SK-N-SH treated with all-trans-retinoic acid at 6 μM for 48 hours (cell line): ENCODE measurements at regions not wholly inside any gene's neighbourhood (a gene's known extent, or its start where the extent isn't known, plus 50 kb on each side); places are given as distances from the start of the nearest gene placed in this dataset.

ENCODE experiments used
- ATAC-seq: fragments of 200-7000 bp; cut with Tn5 transposase; 3 replicates; pipeline ENCODE4 v1.9.1; 2020; ENCODE audit warnings: mild to moderate bottlenecking, moderate library complexity
- ARNTL ChIP-seq: fragments of 450-650 bp; formaldehyde crosslinking; IDR thresholded peaks from 2 replicates; pipeline ENCODE4 v1.5.0; 2020; ENCODE audit warnings: low read depth, mild to moderate bottlenecking, moderate library complexity, borderline replicate concordance
- BACH2 ChIP-seq: fragments of 250-450 bp; sonication (Bioruptor Pico); IDR thresholded peaks from 2 replicates; pipeline ENCODE4 v1.9.0; 2021; ENCODE audit warnings: mild to moderate bottlenecking, borderline replicate concordance
- CSDC2 ChIP-seq: fragments of 250-450 bp; sonication (Bioruptor Pico); IDR thresholded peaks from 2 replicates; pipeline ENCODE4 v1.5.0; 2020; ENCODE audit warnings: mild to moderate bottlenecking, moderate library complexity
- ESRRG ChIP-seq: fragments of 250-450 bp; sonication (Bioruptor Pico); IDR thresholded peaks from 2 replicates; pipeline ENCODE4 v1.6.1; 2021; ENCODE audit warnings: mild to moderate bottlenecking
- ISL1 ChIP-seq: fragments of 250-450 bp; sonication (Bioruptor Pico); IDR thresholded peaks from 2 replicates; pipeline ENCODE4 v2.1.2; 2022; ENCODE audit warnings: mild to moderate bottlenecking, moderate library complexity
- OSR1 ChIP-seq: fragments of 250-450 bp; sonication (Bioruptor Pico); IDR thresholded peaks from 2 replicates; pipeline ENCODE4 v1.8.0; 2022; ENCODE audit warnings: moderate library complexity, mild to moderate bottlenecking, inconsistent platforms
- PPARA ChIP-seq: fragments of 250-450 bp; sonication (Bioruptor Pico); IDR thresholded peaks from 2 replicates; pipeline ENCODE4 v1.5.0; 2020; ENCODE audit warnings: mild to moderate bottlenecking, borderline replicate concordance
- RARB ChIP-seq: fragments of 250-450 bp; sonication (Bioruptor Pico); IDR thresholded peaks from 2 replicates; pipeline ENCODE4 v1.8.0; 2021; ENCODE audit warnings: mild to moderate bottlenecking, moderate library complexity
- SNAI2 ChIP-seq: fragments of 250-450 bp; sonication (Bioruptor Pico); IDR thresholded peaks from 2 replicates; pipeline ENCODE4 v1.5.0; 2020; ENCODE audit warnings: mild to moderate bottlenecking, moderate library complexity
- TCF4 ChIP-seq: fragments of 250-450 bp; sonication (Bioruptor Pico); IDR thresholded peaks from 2 replicates; pipeline ENCODE4 v1.8.0; 2021; ENCODE audit warnings: mild to moderate bottlenecking, moderate library complexity, borderline replicate concordance
- TOX ChIP-seq: fragments of 250-450 bp; sonication (Bioruptor Pico); IDR thresholded peaks from 2 replicates; pipeline ENCODE4 v1.8.0; 2021; ENCODE audit warnings: mild to moderate bottlenecking, moderate library complexity, borderline replicate concordance
- ZC3H10 ChIP-seq: fragments of 250-450 bp; sonication (Bioruptor Pico); IDR thresholded peaks from 2 replicates; pipeline ENCODE4 v1.5.1; 2021; ENCODE audit warnings: mild to moderate bottlenecking, moderate library complexity
- ZFP3 ChIP-seq: fragments of 250-450 bp; sonication (Bioruptor Pico); IDR thresholded peaks from 2 replicates; pipeline ENCODE4 v1.5.0; 2020; ENCODE audit warnings: mild to moderate bottlenecking, moderate library complexity
- ZNF565 ChIP-seq: fragments of 450-650 bp; formaldehyde crosslinking; conservative IDR thresholded peaks from 2 replicates; pipeline ENCODE4 v1.5.0; 2020; ENCODE audit warnings: low read depth, mild to moderate bottlenecking, moderate library complexity
- ZNF8 ChIP-seq: fragments of 450-650 bp; formaldehyde crosslinking; IDR thresholded peaks from 2 replicates; pipeline ENCODE4 v1.5.0; 2020; ENCODE audit warnings: mild to moderate bottlenecking, moderate library complexity
- TF ChIP-seq, protein P1 (sequence below): fragments of 250-450 bp; sonication (Bioruptor Pico); IDR thresholded peaks from 2 replicates; pipeline ENCODE4 v1.5.0; 2020; ENCODE audit warnings: mild to moderate bottlenecking, moderate library complexity
- TF ChIP-seq, protein P2 (sequence below): fragments of 250-450 bp; sonication (Bioruptor Pico); IDR thresholded peaks from 2 replicates; pipeline ENCODE4 v1.8.0; 2021; ENCODE audit warnings: low read depth, mild to moderate bottlenecking, moderate library complexity, borderline replicate concordance
- TF ChIP-seq, protein P3 (sequence below): fragments of 250-450 bp; sonication (Bioruptor Pico); IDR thresholded peaks from 2 replicates; pipeline ENCODE4 v1.5.1; 2021; ENCODE audit warnings: mild to moderate bottlenecking, moderate library complexity
- TF ChIP-seq, protein P4 (sequence below): fragments of 250-450 bp; sonication (Bioruptor Pico); IDR thresholded peaks from 2 replicates; pipeline ENCODE4 v1.8.0; 2020; ENCODE audit warnings: mild to moderate bottlenecking, moderate library complexity, borderline replicate concordance
- TF ChIP-seq, protein P5 (sequence below): fragments of 250-450 bp; sonication (Bioruptor Pico); IDR thresholded peaks from 2 replicates; pipeline ENCODE4 v1.5.1; 2020; ENCODE audit warnings: low read depth, mild to moderate bottlenecking, moderate library complexity

DNA sequence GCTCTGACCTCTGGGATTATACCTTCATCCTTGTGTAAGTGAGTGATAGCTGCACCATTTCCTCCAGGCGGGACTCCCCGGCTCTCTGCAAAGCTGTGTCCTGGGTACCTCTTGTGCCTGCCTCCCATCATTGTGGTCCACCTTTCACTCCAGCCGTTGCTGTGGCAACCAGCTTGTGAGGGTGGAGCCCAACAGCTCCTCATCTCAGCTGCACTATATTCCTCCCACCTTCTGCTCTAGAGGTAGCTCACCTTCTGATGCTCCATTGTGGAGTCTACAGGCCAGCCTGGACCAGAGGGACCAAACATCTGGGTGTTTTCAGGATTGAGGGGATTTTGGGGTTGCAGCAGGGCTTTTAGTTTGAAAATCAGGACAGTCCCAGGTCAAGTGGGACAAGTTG is 708.2 kb downstream of the UQCRFS1 start:
- TF ChIP-seq ZC3H10 (CRISPR knock-in tag) (no peak), ZFP3 (CRISPR knock-in tag) (no peak)
- TF ChIP-seq, protein P1, sequence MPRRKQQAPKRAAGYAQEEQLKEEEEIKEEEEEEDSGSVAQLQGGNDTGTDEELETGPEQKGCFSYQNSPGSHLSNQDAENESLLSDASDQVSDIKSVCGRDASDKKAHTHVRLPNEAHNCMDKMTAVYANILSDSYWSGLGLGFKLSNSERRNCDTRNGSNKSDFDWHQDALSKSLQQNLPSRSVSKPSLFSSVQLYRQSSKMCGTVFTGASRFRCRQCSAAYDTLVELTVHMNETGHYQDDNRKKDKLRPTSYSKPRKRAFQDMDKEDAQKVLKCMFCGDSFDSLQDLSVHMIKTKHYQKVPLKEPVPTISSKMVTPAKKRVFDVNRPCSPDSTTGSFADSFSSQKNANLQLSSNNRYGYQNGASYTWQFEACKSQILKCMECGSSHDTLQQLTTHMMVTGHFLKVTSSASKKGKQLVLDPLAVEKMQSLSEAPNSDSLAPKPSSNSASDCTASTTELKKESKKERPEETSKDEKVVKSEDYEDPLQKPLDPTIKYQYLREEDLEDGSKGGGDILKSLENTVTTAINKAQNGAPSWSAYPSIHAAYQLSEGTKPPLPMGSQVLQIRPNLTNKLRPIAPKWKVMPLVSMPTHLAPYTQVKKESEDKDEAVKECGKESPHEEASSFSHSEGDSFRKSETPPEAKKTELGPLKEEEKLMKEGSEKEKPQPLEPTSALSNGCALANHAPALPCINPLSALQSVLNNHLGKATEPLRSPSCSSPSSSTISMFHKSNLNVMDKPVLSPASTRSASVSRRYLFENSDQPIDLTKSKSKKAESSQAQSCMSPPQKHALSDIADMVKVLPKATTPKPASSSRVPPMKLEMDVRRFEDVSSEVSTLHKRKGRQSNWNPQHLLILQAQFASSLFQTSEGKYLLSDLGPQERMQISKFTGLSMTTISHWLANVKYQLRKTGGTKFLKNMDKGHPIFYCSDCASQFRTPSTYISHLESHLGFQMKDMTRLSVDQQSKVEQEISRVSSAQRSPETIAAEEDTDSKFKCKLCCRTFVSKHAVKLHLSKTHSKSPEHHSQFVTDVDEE (CRISPR knock-in tag), result no peak
- TF ChIP-seq, all 23 proteins: peak for 0
- ATAC-seq, result no peak

DNA sequence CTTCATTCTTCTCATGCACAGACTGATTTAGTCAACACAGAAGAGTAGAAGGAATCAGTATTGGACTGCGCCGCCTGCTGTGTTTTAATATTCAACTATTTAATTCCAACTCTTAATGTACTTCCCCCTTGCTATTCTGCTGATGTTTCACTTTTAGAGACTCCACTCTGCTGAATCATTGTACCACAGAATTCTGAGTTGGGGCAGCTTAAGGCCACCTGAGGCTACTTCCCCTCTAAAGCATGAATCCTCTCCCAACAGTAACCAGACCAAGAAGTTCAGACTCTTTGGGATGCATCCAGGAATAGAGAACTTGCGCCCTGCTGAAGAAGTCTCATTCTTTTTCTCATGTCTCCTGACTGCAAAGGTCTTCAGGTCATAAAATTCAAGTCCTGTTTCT is 708.8 kb downstream of the UQCRFS1 start:
- ATAC-seq, result no peak
- TF ChIP-seq, protein P2, sequence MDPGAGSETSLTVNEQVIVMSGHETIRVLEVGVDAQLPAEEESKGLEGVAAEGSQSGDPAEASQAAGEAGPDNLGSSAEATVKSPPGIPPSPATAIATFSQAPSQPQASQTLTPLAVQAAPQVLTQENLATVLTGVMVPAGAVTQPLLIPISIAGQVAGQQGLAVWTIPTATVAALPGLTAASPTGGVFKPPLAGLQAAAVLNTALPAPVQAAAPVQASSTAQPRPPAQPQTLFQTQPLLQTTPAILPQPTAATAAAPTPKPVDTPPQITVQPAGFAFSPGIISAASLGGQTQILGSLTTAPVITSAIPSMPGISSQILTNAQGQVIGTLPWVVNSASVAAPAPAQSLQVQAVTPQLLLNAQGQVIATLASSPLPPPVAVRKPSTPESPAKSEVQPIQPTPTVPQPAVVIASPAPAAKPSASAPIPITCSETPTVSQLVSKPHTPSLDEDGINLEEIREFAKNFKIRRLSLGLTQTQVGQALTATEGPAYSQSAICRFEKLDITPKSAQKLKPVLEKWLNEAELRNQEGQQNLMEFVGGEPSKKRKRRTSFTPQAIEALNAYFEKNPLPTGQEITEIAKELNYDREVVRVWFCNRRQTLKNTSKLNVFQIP (CRISPR knock-in tag), result no peak
- TF ChIP-seq RARB (CRISPR knock-in tag) (no peak), ZNF8 (CRISPR knock-in tag) (no peak), TOX (no peak), ISL1 (CRISPR knock-in tag) (no peak), ZFP3 (CRISPR knock-in tag) (no peak), PPARA (CRISPR knock-in tag) (no peak), CSDC2 (no peak), ZNF565 (CRISPR knock-in tag) (no peak), SNAI2 (no peak), BACH2 (CRISPR knock-in tag) (no peak)
- TF ChIP-seq, protein P3, sequence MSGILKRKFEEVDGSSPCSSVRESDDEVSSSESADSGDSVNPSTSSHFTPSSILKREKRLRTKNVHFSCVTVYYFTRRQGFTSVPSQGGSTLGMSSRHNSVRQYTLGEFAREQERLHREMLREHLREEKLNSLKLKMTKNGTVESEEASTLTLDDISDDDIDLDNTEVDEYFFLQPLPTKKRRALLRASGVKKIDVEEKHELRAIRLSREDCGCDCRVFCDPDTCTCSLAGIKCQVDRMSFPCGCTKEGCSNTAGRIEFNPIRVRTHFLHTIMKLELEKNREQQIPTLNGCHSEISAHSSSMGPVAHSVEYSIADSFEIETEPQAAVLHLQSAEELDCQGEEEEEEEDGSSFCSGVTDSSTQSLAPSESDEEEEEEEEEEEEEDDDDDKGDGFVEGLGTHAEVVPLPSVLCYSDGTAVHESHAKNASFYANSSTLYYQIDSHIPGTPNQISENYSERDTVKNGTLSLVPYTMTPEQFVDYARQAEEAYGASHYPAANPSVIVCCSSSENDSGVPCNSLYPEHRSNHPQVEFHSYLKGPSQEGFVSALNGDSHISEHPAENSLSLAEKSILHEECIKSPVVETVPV (CRISPR knock-in tag), result no peak

DNA sequence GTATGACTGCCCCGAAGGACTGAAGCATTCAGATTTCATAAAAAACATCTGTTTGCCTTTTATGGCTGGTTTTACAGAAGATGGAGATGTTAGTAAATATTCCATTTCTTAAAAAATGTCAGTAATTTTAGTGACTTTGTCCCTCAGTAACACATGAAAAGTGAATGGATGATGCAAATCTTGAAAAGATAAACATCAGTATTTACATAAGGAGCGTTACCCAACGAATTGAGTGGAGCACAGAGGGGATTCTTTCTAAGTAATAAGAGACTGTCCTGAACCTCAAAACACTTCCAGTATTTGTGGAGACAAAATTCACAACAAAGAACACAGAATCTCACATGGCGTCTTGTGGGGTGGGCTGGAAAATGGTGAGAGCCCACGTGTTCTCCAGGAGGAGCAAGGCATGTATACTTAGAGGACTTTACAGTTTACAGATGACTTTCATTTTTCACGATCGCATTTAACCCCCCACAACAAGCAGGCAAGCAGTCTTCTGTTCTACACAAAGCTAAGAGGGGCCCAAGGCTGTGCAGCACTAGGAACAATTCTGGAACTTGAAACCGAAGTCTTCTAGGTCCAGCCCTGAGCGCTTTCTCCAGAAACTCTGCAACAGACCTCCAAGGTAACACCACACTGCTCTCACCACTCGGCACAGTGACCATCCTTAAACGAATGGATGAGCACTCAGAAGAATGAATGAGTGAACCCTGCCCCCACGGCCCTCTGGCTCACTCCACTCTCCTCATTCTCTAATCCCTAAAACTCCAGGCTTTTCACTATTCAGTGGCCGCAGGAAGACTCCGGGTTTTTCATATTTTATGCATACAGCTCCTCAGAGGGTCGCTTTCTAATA is 709.8 kb downstream of the UQCRFS1 start:
- ATAC-seq, result no peak
- TF ChIP-seq, protein P1 (CRISPR knock-in tag), result no peak
- TF ChIP-seq, protein P3 (CRISPR knock-in tag), result no peak
- TF ChIP-seq SNAI2 (no peak), RARB (CRISPR knock-in tag) (no peak), OSR1 (CRISPR knock-in tag) (no peak), ISL1 (CRISPR knock-in tag) (no peak), ESRRG (no peak), TCF4 (CRISPR knock-in tag) (no peak), ARNTL (CRISPR knock-in tag) (no peak), BACH2 (CRISPR knock-in tag) (no peak)
- TF ChIP-seq, protein P4, sequence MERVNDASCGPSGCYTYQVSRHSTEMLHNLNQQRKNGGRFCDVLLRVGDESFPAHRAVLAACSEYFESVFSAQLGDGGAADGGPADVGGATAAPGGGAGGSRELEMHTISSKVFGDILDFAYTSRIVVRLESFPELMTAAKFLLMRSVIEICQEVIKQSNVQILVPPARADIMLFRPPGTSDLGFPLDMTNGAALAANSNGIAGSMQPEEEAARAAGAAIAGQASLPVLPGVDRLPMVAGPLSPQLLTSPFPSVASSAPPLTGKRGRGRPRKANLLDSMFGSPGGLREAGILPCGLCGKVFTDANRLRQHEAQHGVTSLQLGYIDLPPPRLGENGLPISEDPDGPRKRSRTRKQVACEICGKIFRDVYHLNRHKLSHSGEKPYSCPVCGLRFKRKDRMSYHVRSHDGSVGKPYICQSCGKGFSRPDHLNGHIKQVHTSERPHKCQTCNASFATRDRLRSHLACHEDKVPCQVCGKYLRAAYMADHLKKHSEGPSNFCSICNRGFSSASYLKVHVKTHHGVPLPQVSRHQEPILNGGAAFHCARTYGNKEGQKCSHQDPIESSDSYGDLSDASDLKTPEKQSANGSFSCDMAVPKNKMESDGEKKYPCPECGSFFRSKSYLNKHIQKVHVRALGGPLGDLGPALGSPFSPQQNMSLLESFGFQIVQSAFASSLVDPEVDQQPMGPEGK (CRISPR knock-in tag), result no peak
- TF ChIP-seq, protein P5, sequence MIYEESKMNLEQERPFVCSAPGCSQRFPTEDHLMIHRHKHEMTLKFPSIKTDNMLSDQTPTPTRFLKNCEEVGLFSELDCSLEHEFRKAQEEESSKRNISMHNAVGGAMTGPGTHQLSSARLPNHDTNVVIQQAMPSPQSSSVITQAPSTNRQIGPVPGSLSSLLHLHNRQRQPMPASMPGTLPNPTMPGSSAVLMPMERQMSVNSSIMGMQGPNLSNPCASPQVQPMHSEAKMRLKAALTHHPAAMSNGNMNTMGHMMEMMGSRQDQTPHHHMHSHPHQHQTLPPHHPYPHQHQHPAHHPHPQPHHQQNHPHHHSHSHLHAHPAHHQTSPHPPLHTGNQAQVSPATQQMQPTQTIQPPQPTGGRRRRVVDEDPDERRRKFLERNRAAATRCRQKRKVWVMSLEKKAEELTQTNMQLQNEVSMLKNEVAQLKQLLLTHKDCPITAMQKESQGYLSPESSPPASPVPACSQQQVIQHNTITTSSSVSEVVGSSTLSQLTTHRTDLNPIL (CRISPR knock-in tag), result no peak
